ENCODE measurements at regions not wholly inside any gene's neighbourhood (a gene's known extent, or its start where the extent isn't known, plus 50 kb on each side); places are given as distances from the start of the nearest gene placed in this dataset.

DNA sequence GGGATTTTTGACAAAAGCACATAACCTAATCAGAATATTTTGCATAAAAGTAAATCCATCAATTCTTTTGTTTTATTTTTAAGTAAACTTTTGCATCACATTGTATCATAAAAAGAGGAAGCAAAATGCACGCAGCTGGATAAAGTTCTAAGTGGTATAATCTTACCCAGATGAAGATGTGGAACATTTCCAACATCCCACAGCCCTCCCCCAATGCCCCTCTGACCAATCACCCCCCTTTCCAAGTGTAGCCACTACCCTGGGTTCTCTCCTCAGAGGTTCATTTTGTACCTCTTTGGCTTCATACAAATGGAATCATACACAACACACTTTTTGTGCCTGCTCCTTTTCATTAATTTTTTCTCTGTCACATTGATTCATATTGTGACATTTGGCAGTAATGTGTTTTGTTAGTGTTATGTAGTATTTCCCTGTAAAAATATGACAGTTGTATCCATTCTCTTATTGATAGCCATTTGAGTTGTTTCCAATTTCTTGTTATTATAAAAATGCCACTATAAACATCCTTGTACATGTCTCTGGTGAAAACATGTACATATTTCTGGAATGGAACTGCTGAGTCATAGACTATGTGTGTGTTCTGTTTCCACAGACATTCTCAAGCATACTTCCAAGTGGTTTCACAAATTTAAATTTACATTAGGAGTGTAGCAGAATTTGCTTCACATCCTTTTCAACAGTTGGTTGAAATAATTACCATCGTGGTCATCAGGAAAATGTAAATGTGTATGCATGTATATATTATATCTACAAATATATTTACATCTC lies 92.9 kb upstream of the SYNDIG1 start:
- Histone ChIP-seq H3K9ac (ENCODE audit: low read length) (no peak overlapping the region), H3K9me3 (ENCODE audit: control insufficient read depth, low read depth, low read length) (no peaks in the 10 kb centered on the region), H3K27ac (ENCODE audit: low read length) (no peak overlapping the region), H3K4me1 (ENCODE audit: control insufficient read depth, low read depth, low read length) (no peaks in the 10 kb centered on the region), H3K27me3 (ENCODE audit: control insufficient read depth, insufficient read depth, low read length) (no peaks in the 10 kb centered on the region), H3K36me3 (ENCODE audit: control insufficient read depth, low read depth, low read length) (no peaks in the 10 kb centered on the region), H3K4me3 (ENCODE audit: low read length) (no peak overlapping the region)

GRCh38 chr20:24373372-24373771 lies 96.1 kb upstream of the SYNDIG1 start:
- Histone ChIP-seq H3K4me1 (ENCODE audit: control insufficient read depth, low read depth, low read length) (no peaks in the 10 kb centered on the region), H3K27me3 (ENCODE audit: control insufficient read depth, insufficient read depth, low read length) (no peaks in the 10 kb centered on the region), H3K36me3 (ENCODE audit: control insufficient read depth, low read depth, low read length) (no peaks in the 10 kb centered on the region), H3K9me3 (ENCODE audit: control insufficient read depth, low read depth, low read length) (no peaks in the 10 kb centered on the region), H3K9ac (ENCODE audit: low read length) (no peak overlapping the region), H3K27ac (ENCODE audit: low read length) (no peak overlapping the region), H3K4me3 (ENCODE audit: low read length) (no peak overlapping the region)

DNA sequence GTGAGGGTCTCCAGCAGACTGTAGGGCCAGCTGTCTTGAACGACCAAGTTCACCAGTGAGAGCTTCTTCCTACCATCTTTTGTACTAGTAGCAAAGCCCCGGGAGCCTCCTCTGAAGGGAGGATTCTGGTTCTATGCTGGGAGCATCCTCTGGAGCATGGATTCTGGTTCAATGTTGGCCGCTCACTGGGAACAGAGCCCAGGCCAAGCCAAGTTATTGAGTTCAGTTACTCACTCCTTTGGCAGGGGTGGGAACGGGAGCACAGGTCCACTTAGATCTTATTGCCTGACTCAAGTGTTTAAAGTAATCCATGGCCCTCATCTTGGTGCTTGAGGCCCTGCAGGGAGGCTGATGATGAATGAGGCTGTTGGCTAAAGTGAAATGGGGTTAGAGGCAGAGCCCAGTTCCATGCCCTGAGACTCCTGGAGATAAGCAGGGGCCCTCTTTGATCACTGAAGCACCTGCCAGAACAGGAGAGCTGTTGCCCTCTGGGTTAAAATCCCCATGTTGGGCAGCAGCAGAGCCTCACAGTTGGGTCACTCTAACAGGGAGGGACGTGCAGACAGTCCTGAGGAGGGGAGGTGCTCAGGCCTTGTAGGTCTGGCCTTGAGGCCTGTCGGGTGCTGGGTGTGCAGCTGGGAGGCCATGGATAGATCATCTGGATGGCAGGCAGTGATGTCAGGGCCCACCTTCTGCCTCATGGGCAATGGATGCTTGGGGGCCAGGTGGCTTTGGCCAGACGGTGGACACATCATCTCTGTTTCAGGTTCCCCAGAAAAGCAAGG lies 98.3 kb upstream of the SYNDIG1 start:
- H3K9me3 ChIP-seq (ENCODE audit: control insufficient read depth, low read depth, low read length), result no peaks in the 10 kb centered on the region
- no peak overlapping the region for H3K4me3 ChIP-seq (ENCODE audit: low read length)
- H3K4me1 ChIP-seq (ENCODE audit: control insufficient read depth, low read depth, low read length), result peaks cover 4% of the 10 kb centered on the region
- H3K27ac ChIP-seq (ENCODE audit: low read length), result no peak overlapping the region
- H3K27me3 ChIP-seq (ENCODE audit: control insufficient read depth, insufficient read depth, low read length), result no peaks in the 10 kb centered on the region
- no peaks in the 10 kb centered on the region for H3K36me3 ChIP-seq (ENCODE audit: control insufficient read depth, low read depth, low read length)
- no peak overlapping the region for H3K9ac ChIP-seq (ENCODE audit: low read length)

GRCh38 chr20:24370249-24370648 lies 99.2 kb upstream of the SYNDIG1 start:
- no peaks in the 10 kb centered on the region for H3K27me3 ChIP-seq (ENCODE audit: control insufficient read depth, insufficient read depth, low read length)
- H3K36me3 ChIP-seq (ENCODE audit: control insufficient read depth, low read depth, low read length), result no peaks in the 10 kb centered on the region
- no peak overlapping the region for H3K4me3 ChIP-seq (ENCODE audit: low read length)
- H3K9me3 ChIP-seq (ENCODE audit: control insufficient read depth, low read depth, low read length), result no peaks in the 10 kb centered on the region
- peaks cover 4% of the 10 kb centered on the region for H3K4me1 ChIP-seq (ENCODE audit: control insufficient read depth, low read depth, low read length)
- no peak overlapping the region for H3K9ac ChIP-seq (ENCODE audit: low read length)
- no peak overlapping the region for H3K27ac ChIP-seq (ENCODE audit: low read length)

DNA sequence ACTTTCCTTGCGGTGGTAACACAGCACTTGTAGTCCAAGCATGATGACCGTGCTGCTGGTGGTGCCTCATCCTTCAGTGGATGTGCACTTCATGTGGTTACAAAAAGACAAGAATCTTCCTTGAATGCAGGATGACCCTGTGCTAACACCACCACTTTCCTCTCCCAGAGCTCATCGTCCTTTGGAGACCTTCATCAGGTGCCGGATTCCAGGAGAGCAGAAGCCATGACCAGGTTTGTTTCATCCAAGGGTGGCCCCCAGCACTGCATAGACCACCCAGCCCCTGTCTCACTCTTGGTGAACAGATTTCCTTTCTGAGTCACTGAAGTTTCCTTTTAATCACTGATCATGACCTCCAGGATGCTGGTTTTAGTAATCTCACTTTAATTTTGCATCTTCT lies 101.2 kb upstream of the SYNDIG1 start:
- H3K9ac ChIP-seq (ENCODE audit: low read length), result no peak overlapping the region
- H3K4me3 ChIP-seq (ENCODE audit: low read length), result no peak overlapping the region
- H3K27me3 ChIP-seq (ENCODE audit: control insufficient read depth, insufficient read depth, low read length), result no peaks in the 10 kb centered on the region
- H3K9me3 ChIP-seq (ENCODE audit: control insufficient read depth, low read depth, low read length), result no peaks in the 10 kb centered on the region
- no peak overlapping the region for H3K27ac ChIP-seq (ENCODE audit: low read length)
- H3K36me3 ChIP-seq (ENCODE audit: control insufficient read depth, low read depth, low read length), result no peaks in the 10 kb centered on the region
- peaks cover 4% of the 10 kb centered on the region for H3K4me1 ChIP-seq (ENCODE audit: control insufficient read depth, low read depth, low read length)

GRCh38 chr20:24366336-24367004 lies 103.0 kb upstream of the SYNDIG1 start:
- H3K4me3 ChIP-seq (ENCODE audit: low read length), result no peak overlapping the region
- H3K9me3 ChIP-seq (ENCODE audit: control insufficient read depth, low read depth, low read length), result no peaks in the 10 kb centered on the region
- no peak overlapping the region for H3K27ac ChIP-seq (ENCODE audit: low read length)
- no peaks in the 10 kb centered on the region for H3K36me3 ChIP-seq (ENCODE audit: control insufficient read depth, low read depth, low read length)
- no peak overlapping the region for H3K9ac ChIP-seq (ENCODE audit: low read length)
- peaks cover 4% of the 10 kb centered on the region for H3K4me1 ChIP-seq (ENCODE audit: control insufficient read depth, low read depth, low read length)
- no peaks in the 10 kb centered on the region for H3K27me3 ChIP-seq (ENCODE audit: control insufficient read depth, insufficient read depth, low read length)

DNA sequence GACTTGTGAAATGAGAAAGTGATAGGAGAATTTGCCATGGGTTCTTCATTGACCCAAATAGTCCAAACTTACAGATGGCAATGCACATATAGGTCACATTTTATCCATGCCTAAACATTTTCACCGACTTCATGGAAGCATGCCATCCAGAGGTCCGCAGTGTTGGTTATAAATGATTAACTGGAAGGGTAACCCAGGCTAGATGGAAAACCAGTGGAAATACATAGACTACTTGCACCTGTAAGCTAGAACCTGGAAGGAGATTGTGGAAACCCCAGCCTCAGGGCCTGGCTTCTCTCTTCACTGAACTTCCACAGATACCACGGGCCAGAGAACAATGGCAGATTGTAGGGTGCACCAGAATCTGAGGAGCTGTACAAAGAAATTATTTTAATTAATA lies 103.8 kb upstream of the SYNDIG1 start:
- H3K9ac ChIP-seq (ENCODE audit: low read length), result no peak overlapping the region
- H3K36me3 ChIP-seq (ENCODE audit: control insufficient read depth, low read depth, low read length), result no peaks in the 10 kb centered on the region
- no peak overlapping the region for H3K27ac ChIP-seq (ENCODE audit: low read length)
- peaks cover 4% of the 10 kb centered on the region for H3K4me1 ChIP-seq (ENCODE audit: control insufficient read depth, low read depth, low read length)
- H3K9me3 ChIP-seq (ENCODE audit: control insufficient read depth, low read depth, low read length), result no peaks in the 10 kb centered on the region
- H3K4me3 ChIP-seq (ENCODE audit: low read length), result no peak overlapping the region
- H3K27me3 ChIP-seq (ENCODE audit: control insufficient read depth, insufficient read depth, low read length), result no peaks in the 10 kb centered on the region

DNA sequence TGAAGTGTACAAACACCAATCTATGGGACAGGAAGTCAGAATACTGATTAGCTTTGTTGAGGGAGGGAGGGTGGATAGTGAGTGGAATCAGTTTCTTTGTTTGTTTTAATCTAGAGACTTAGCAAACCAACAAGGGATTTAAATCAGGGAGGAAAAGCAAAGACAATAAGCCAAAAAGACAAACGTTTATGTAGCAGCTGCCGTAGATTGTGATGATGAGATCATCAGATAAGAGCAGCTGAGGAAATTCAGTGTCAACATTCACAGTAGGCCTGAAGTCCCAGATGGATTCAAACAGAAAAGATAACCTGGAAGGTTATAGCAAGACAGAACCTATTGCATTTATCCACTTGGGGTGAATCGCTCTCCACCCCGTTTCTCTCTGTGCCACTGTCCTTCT lies 104.9 kb upstream of the SYNDIG1 start:
- Histone ChIP-seq H3K27ac (ENCODE audit: low read length) (no peak overlapping the region), H3K4me3 (ENCODE audit: low read length) (no peak overlapping the region), H3K27me3 (ENCODE audit: control insufficient read depth, insufficient read depth, low read length) (no peaks in the 10 kb centered on the region), H3K9ac (ENCODE audit: low read length) (no peak overlapping the region), H3K9me3 (ENCODE audit: control insufficient read depth, low read depth, low read length) (no peaks in the 10 kb centered on the region), H3K36me3 (ENCODE audit: control insufficient read depth, low read depth, low read length) (no peaks in the 10 kb centered on the region), H3K4me1 (ENCODE audit: control insufficient read depth, low read depth, low read length) (peaks cover 4% of the 10 kb centered on the region)

GRCh38 chr20:24363031-24363430 lies 106.4 kb upstream of the SYNDIG1 start:
- no peak overlapping the region for H3K9ac ChIP-seq (ENCODE audit: low read length)
- no peaks in the 10 kb centered on the region for H3K27me3 ChIP-seq (ENCODE audit: control insufficient read depth, insufficient read depth, low read length)
- no peaks in the 10 kb centered on the region for H3K36me3 ChIP-seq (ENCODE audit: control insufficient read depth, low read depth, low read length)
- H3K9me3 ChIP-seq (ENCODE audit: control insufficient read depth, low read depth, low read length), result no peaks in the 10 kb centered on the region
- peaks cover 10% of the 10 kb centered on the region for H3K4me1 ChIP-seq (ENCODE audit: control insufficient read depth, low read depth, low read length)
- H3K27ac ChIP-seq (ENCODE audit: low read length), result no peak overlapping the region
- no peak overlapping the region for H3K4me3 ChIP-seq (ENCODE audit: low read length)

DNA sequence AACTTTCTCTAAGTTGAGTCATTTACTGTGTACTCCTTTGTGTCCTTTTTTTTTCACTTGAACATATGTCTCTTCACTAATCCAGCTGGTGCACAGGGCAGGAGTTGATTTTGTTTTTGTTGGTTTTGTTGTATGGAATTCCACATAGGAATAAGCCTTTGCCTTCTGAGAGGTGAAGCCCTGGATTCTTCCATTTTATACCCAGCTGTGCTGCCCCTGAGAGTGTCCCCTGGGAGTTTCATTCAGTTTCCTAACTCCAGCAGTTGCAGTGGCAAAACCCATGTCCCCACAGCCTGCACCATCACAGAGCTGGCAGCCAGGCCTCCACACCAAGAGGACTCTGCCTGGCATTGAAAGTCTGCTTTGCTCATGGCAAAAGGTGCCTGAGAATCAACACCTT lies 107.3 kb upstream of the SYNDIG1 start:
- no peaks in the 10 kb centered on the region for H3K27me3 ChIP-seq (ENCODE audit: control insufficient read depth, insufficient read depth, low read length)
- no peak overlapping the region for H3K27ac ChIP-seq (ENCODE audit: low read length)
- no peak overlapping the region for H3K4me3 ChIP-seq (ENCODE audit: low read length)
- no peaks in the 10 kb centered on the region for H3K36me3 ChIP-seq (ENCODE audit: control insufficient read depth, low read depth, low read length)
- H3K4me1 ChIP-seq (ENCODE audit: control insufficient read depth, low read depth, low read length), result peaks cover 6% of the 10 kb centered on the region
- no peak overlapping the region for H3K9ac ChIP-seq (ENCODE audit: low read length)
- H3K9me3 ChIP-seq (ENCODE audit: control insufficient read depth, low read depth, low read length), result no peaks in the 10 kb centered on the region

GRCh38 chr20:24361541-24361940 lies 107.9 kb upstream of the SYNDIG1 start:
- Histone ChIP-seq H3K4me1 (ENCODE audit: control insufficient read depth, low read depth, low read length) (peaks cover 6% of the 10 kb centered on the region), H3K9ac (ENCODE audit: low read length) (no peak overlapping the region), H3K4me3 (ENCODE audit: low read length) (no peak overlapping the region), H3K27me3 (ENCODE audit: control insufficient read depth, insufficient read depth, low read length) (no peaks in the 10 kb centered on the region), H3K27ac (ENCODE audit: low read length) (no peak overlapping the region), H3K9me3 (ENCODE audit: control insufficient read depth, low read depth, low read length) (no peaks in the 10 kb centered on the region), H3K36me3 (ENCODE audit: control insufficient read depth, low read depth, low read length) (no peaks in the 10 kb centered on the region)
